UCSD-AML1 (cell line): ENCODE measurements at regions not wholly inside any gene's neighbourhood (a gene's known extent, or its start where the extent isn't known, plus 50 kb on each side); places are given as distances from the start of the nearest gene placed in this dataset.

Source experiments
- DNase-seq: peaks from one replicate; lab custom pipeline; 2025; ENCODE audit not compliant: unreplicated experiment; lab: John Stamatoyannopoulos, UW

DNA sequence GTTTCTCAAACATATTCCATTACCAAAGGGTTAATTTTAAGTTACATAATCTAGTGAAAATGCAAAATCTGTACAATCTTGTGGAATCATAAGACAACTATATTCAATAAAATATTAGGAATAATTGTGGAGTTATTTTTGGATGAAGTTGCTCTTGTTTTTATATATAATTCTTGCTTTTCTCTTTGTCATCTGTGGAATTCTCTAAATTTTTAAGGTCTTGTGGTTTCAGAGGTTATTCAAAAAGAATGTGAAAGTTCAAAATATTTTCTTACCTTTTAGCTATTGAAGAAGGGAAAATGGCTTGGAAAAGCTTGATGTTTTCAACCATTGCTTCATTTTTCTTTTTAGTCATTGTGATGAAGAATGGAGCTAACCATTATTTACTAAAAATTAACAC, 552.1 kb downstream of the TFEC start:
- DNase-seq: no peak

GRCh38 chr7:115477193-115477651, 553.3 kb downstream of the TFEC start:
- DNase-seq: no peak

DNA sequence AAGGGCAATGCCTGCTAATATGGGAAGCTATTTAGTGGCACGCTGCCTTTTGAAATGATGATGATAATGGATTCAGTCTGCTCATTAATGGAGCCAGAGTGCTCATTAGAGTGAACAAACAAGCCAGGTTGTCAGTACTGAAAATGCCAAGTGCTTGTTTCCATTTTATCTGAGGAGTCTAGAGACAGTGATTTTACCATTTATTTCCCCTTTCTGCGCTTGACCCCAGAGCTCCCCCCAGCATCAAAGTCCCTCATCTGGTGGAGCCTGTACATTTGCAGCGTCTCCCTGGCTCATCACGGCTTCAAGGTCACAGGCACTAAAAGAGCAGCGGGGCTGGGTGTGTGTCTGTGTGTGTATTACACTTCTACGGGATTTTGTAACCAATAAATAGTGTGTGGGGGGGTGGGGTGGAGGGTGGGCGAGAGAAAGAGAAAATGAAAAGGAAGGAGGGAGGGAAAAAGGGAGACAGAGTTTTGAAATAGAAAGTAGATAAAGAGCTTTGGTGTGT, 553.8 kb downstream of the TFEC start:
- no peak for DNase-seq

DNA sequence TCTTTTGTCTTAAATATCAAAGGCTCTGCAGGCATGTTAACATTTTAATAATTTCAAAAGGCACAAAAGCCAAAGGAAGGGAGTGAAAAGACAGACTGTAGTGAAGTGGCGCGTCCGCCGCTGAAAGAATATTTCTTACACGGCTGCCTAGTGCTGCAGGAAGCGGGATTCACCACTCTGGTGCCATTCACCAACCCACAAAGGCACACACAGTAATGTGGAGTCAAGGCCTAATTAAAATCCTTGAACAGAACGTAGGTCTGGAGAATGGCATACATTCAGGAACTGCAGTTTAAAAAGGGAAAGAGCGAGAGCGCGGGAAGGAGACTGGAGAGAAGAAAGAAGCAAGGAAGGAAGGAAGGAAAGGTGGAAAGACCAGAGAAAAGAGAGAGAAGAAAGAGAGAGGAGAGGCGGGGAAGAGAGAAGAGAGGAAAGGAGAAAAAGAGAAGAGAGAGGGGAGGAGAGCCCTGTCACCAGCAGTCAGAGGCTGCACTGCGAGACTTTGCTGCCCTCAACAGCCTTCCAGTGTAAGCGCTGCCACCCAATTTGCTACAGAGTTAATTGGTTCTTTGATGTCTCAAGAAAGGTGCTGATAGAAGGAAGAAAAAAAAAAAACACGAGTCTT, 554.0 kb downstream of the MDFIC start:
- DNase-seq: no peak

DNA sequence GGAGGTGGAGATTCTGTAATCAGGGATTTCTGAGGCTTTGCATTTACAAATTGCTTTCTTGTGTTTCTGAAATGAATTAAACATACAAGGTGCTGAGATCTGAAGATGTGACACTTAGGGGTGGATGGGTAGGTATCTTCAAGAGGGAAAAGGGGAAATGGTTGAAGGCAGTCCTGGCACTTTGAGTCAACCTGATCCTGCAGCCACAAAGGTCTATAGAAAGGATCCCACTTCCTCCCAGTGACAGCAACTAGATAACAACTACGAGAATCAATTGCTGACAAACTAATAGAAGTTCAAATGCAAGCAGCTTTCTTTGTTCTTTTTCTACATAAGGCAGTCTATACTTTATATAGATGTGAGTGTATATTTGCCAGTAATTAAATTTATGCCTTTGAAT, 553.3 kb downstream of the MDFIC start:
- no peak for DNase-seq

DNA sequence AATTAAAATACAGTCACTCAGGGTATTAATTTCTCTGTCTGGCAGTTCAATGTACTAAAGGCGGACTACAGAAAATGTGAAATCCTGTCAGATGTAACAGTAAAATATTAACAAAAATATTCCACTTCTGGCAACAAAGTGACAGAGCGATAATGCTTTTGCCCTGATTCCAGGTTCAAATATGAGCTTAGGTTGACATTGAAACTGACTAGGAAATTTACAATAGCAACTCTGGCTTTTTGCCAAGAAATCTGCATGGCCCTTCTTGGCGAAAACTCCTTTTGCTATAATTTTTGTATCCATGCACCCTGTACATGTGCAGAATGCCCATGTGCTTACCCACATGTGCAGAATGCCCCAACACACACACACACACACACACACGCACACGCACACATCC, 552.2 kb downstream of the MDFIC start:
- DNase-seq: no peak

- no peak for DNase-seq
Measured at GRCh38 chr7:115471891-115472290, 550.0 kb downstream of the MDFIC start.

DNA sequence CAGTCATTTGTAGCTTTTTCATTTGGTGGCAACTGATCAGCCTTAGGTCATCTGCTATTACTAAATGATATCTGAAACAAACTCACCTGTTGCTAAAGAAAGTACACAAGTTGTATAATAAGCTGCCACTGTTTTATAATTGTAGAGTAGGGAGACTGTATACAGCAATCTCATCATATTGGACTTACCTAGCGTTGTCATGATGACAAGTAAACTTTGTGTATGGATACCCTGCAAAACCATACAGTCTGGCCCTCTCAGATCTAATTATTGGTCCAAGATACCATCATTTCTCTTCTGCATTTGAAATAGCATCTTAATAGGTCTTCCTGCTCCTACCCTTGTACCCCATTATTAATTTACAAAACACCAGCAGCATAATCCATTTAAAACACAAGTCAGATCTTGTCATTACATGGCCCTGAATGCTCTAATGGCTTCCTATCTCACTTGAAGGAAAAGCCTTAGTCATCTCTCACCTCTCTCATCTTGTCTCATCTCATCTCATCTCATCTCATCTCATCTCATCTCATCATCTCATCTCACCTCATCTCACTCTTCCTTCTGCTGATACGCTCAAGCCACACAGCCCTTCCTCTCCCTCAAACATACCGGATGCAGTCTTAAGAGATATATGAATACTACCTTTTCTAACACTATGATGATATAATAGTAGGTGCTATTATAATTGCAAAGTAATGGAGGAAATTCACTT, 540.6 kb downstream of the MDFIC start:
- DNase-seq: no peak

GRCh38 chr7:115449689-115450088, 527.8 kb downstream of the MDFIC start:
- DNase-seq: no peak

DNA sequence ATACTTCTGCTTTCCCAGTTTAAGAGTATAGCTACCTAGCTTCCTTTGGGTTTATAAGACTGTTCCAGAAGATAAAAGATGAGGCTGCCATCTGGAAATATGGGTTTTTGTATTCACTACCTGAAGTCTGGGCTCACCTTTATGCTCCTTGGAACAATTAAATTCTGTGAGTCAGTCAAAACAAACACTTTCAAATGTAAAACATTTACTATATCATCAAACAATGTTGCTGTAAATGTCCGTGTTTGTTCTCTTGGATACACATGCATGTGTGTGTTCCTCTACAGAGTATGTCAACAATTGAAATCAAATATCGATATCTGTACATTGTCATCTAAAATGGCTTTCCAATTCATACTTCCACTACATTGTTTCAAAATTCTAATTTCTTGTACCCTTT, 525.6 kb downstream of the MDFIC start:
- no peak for DNase-seq

GRCh38 chr7:115441033-115441432, 519.1 kb downstream of the MDFIC start:
- no peak for DNase-seq

DNA sequence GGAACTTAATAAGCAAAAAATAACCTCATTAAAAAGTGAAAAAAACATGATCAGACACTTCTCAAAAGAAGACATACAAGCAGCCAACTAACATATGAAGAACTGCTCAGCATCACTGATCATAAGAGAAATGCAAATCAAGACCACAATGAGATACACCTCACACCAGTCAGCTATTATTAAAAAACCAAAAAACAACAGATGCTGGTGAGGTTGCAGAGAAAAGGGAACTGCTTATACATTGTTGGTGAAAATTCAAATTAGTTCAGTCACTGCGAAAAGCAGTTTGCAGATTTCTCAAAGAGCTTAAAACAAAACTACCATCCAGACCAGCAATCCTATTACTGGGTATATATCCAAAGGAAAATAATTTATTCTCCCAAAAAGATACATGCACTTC, 513.3 kb downstream of the MDFIC start:
- no peak for DNase-seq

- DNase-seq: no peak
Measured at GRCh38 chr7:115429918-115430317, 508.0 kb downstream of the MDFIC start.

DNA sequence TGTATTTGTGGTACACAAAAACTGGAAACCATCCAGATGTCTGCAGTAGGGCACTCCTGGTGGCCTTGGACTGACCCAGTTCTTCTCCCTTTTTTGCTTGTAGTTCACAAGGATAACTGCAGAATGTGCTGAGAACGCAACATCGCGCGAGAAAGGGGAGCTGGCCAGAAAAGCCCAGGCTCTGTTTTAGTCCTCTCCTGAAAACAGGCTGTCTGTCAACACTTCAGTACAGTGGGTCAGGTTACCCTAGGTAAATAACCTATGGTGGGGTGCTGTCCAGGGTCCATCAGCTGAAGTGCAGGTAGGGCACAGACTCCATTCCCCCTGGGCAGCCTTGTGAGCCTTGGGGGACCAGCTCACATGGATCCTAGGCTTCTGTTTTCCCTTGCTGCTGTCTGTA, 495.8 kb downstream of the MDFIC start:
- no peak for DNase-seq

DNA sequence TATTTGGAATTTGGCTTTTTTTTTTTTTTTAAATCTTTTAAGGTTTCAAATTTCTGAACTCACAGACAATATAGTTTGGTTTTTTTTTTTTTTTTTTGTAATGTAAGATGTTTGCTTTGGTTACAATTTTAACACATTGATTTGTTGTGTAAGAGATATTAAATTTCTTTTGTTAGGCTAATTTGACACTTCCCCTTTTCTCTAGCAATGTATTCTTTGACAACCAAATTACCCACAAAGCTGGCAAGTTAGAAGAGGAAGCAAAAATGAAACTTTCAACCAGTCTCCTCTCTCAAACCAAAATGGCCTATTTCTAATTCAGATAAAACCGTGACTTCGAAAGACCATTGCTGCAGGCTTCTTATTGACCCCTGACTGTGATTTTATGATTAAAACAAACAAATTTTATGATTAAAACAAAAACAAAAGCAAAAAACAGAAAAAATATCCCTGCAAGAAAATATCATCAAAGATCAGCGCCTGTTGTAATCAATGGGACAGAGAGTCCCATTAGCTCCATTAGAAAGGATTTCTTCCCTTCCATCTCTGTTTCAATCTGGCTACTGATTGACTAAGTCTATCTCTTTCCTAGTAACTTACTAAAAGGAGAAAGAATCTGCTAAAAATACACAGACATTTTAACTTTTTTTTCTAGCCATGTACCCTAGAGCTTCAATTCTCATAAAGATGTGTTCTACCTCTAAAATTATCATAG, 489.2 kb downstream of the MDFIC start:
- DNase-seq: no peak

- no peak for DNase-seq
Measured at GRCh38 chr7:115410434-115410820, 488.5 kb downstream of the MDFIC start.

DNA sequence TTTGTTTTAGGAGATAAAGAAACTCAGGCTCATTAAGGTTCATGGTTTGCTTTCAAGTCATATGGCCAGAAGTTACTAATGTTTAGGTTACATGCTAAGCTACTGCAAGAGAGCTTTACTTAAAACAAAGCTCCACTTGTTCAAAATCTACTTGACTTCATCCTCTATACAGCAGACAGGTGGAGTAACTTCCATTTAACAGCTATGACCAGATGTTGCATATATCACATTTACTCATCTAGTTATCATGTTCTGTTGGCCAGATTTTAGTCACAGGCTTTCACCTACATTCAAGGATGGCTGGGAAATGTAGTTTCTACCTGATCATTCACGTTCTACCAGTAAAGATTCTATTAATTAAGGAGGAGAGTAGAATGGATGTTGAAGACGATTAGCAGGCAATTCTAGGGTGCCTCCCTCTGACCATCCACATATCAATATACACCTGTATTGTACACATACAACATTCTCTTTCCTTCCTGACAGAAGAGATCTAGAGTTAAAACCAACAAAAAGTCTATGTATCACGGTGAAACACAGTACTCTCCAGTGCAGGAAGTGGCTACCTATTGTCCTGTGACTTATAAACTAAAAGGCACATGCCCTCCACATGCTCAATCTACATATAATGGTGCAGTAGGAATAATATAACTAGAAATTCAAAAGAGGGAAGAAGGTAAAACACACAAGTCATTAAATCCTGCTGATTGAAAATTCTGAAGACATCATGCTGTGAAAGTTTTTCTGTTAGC, 488.0 kb downstream of the MDFIC start:
- no peak for DNase-seq

DNA sequence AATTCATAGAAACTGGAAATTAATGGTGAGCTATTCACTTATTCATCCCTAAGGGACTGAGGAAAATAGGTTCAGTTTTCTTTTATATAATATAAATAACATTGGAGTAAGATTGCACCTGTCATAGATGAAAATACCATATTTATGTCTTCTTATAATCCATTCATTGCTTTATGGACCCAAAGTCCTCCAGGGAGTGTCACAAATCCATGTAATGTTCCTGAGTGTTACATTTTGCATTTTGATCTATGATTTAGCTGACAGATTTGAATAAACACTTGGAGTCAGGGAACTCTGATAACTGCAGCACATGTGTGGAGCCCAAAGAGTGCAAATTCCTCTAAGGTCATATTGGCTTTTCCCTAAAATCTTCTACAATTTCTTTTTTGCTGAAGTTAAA, 484.3 kb downstream of the MDFIC start:
- no peak for DNase-seq

DNA sequence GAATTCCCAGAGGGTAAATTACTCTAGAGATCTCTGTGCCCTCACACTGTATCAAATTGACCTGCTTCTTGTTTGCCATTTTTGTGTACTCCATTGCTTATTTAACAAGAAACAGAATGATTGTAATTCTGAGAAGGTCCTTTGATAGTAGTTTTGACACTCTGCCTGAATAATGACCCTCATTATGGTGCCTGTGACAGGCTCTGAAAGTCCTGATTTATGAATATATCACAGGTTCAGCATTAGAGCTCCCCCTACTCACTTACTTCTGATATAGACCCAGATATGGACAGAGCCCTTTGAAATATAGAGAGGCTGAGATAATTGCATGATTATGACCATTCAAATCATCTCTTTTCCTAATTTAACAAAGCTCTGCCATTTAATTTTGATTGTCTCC, 465.2 kb downstream of the MDFIC start:
- DNase-seq: no peak

DNA sequence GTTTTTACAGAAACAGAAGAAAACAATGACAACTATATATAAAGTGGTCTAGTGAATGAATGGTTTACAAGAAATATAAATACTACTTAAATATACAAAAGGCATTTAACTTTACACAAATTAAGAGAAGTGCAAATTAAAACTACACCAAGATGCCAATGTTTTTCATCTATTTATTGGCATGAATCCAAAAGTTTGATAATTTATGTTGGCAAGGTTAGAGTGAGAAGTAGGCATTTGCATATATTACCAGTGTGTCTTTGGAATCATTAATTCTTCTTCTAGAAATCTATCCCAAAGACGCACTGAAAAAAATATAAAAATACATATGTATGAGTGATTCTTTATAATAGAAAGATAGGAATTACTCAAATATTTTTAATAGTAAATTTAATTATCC, 457.4 kb downstream of the MDFIC start:
- DNase-seq: no peak

DNA sequence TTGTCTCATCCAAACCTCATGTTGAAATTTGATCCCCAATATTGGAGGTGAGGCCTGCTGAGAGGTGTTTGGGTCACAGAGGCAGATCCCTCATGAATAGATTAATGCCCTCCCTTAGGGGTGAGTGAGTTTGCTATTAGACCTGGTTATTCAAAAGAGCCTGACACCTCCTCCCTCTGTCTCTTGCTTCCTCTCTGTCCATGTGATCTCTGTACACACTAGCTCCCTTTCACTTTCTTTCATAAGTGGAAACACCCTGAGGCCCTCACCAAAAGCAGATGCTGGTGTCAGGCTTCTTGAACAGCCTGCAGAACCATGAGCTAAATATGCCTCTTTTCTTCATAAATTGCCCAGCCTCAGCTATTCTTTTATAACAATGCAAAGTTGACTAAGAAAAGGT, 447.1 kb downstream of the MDFIC start:
- DNase-seq: no peak
